Upper lobe of left lung (tissue), 4 donors: ENCODE measurements at regions not wholly inside any gene's neighbourhood (a gene's known extent, or its start where the extent isn't known, plus 50 kb on each side); places are given as distances from the start of the nearest gene placed in this dataset.

Experiments
- CTCF ChIP-seq, 6 experiments: fragments of 450-650 bp in 4 of 6; fragments of 200-600 bp in 2 of 6; sonication (generic) in 2 of 6; IDR thresholded peaks; one replicate each; pipeline ENCODE4 v1.5.1; 2016 to 2019; ENCODE audit warnings: antibody characterized with exemption in 6 of 6
- EP300 ChIP-seq, 4 donors: sonication (generic); formaldehyde crosslinking; IDR thresholded peaks; one replicate each; pipeline ENCODE4 v1.5.1; 2017; ENCODE audit warnings: antibody characterized with exemption in 4 of 4, control low read depth in 2 of 4
- POLR2A ChIP-seq, 4 donors: fragments of 450-650 bp; IDR thresholded peaks; one replicate each; pipeline ENCODE4 v1.5.1; 2016 to 2017; ENCODE audit warnings: antibody characterized with exemption in 4 of 4, mild to moderate bottlenecking in 2 of 4
- POLR2AphosphoS5 ChIP-seq, 2 donors: sonication (generic); formaldehyde crosslinking; IDR thresholded peaks; one replicate each; pipeline ENCODE4 v1.5.1; 2017; ENCODE audit warnings: antibody characterized with exemption in 2 of 2

GRCh38 chr20:52874241-52874640 lies 97.9 kb upstream of the TSHZ2 start:
- TF ChIP-seq CTCF (IDR thresholded peaks at IDR 0.05) (no peak), POLR2A (IDR thresholded peaks at IDR 0.05) (no peak), EP300 (IDR thresholded peaks at IDR 0.05) (no peak), POLR2AphosphoS5 (IDR thresholded peaks at IDR 0.05) (no peak)
